ENCODE measurements at regions not wholly inside any gene's neighbourhood (a gene's known extent, or its start where the extent isn't known, plus 50 kb on each side); places are given as distances from the start of the nearest gene placed in this dataset.

GRCh38 chr2:216320852-216321251 lies 51.4 kb downstream of the MARCHF4 start:
- no peaks in the 10 kb centered on the region for H3K4me1 ChIP-seq (ENCODE audit: control extremely low read depth in 1 of 4, control insufficient read depth in 4 of 4, insufficient read depth in 4 of 4, low read length in 3 of 4)
- WGBS (ENCODE audit: insufficient coverage): 89% methylated on average over 4 of the region's 7 CpGs
- ChIA-PET POLR2A (no interaction called here), CTCF (no interaction called here)
- no peaks in the 10 kb centered on the region for H3K36me3 ChIP-seq (ENCODE audit: control insufficient read depth in 4 of 4, insufficient read depth in 4 of 4, low read length in 3 of 4)
- H3K9me3 ChIP-seq (ENCODE audit: control extremely low read depth in 1 of 5, control insufficient read depth in 4 of 5, insufficient read depth in 2 of 5, low read depth in 1 of 5, low read length in 4 of 5): no peaks in the 10 kb centered on the region
- H3K27ac ChIP-seq (ENCODE audit: insufficient read depth in 1 of 2, low read depth in 1 of 2, low read length in 2 of 2, poor library complexity in 1 of 2, severe bottlenecking in 2 of 2): no peak overlapping the region
- DNase-seq: no peak
- no peaks in the 10 kb centered on the region for H3K27me3 ChIP-seq (replicated peaks in 2 of 5; ENCODE audit: control insufficient read depth in 4 of 5, insufficient read depth in 5 of 5, low read length in 4 of 5)
- no peak overlapping the region for H3K4me3 ChIP-seq (ENCODE audit: control insufficient read depth in 1 of 7, extremely low read depth in 1 of 7, insufficient read depth in 4 of 7, low read depth in 2 of 7, low read length in 6 of 7)

GRCh38 chr2:216319771-216320170 lies 52.5 kb downstream of the MARCHF4 start:
- WGBS (ENCODE audit: insufficient coverage): 100% methylated on average over 1 of the region's 2 CpGs
- ChIA-PET POLR2A (no interaction called here), CTCF (interaction anchor here (1.3 kb wide), 1 partner anchor 79 kb away, joined by 4 read pairs; no protein-coding TSS in a partner anchor)
- Histone ChIP-seq H3K36me3 (ENCODE audit: control insufficient read depth in 4 of 4, insufficient read depth in 4 of 4, low read length in 3 of 4) (no peaks in the 10 kb centered on the region), H3K27ac (ENCODE audit: insufficient read depth in 1 of 2, low read depth in 1 of 2, low read length in 2 of 2, poor library complexity in 1 of 2, severe bottlenecking in 2 of 2) (no peak overlapping the region), H3K27me3 (replicated peaks in 2 of 5; ENCODE audit: control insufficient read depth in 4 of 5, insufficient read depth in 5 of 5, low read length in 4 of 5) (no peaks in the 10 kb centered on the region), H3K9me3 (ENCODE audit: control extremely low read depth in 1 of 5, control insufficient read depth in 4 of 5, insufficient read depth in 2 of 5, low read depth in 1 of 5, low read length in 4 of 5) (no peaks in the 10 kb centered on the region), H3K4me1 (ENCODE audit: control extremely low read depth in 1 of 4, control insufficient read depth in 4 of 4, insufficient read depth in 4 of 4, low read length in 3 of 4) (no peaks in the 10 kb centered on the region), H3K4me3 (ENCODE audit: control insufficient read depth in 1 of 7, extremely low read depth in 1 of 7, insufficient read depth in 4 of 7, low read depth in 2 of 7, low read length in 6 of 7) (no peak overlapping the region)
- no peak for DNase-seq

- CTCF ChIA-PET: interaction anchor here (1.3 kb wide), 1 partner anchor 80 kb away, joined by 4 read pairs; no protein-coding TSS in a partner anchor
- POLR2A ChIA-PET: no interaction called here
- WGBS (ENCODE audit: insufficient coverage): 67% methylated on average over 1 of the region's 2 CpGs
Measured at GRCh38 chr2:216318521-216318874, 53.8 kb downstream of the MARCHF4 start.

GRCh38 chr2:216317831-216318520 lies 54.3 kb downstream of the MARCHF4 start:
- CTCF ChIA-PET: interaction anchor here (0.9 kb wide), 1 partner anchor 10 kb away, joined by 3 read pairs; no protein-coding TSS in a partner anchor
- no peak overlapping the region for H3K4me3 ChIP-seq (ENCODE audit: control insufficient read depth in 1 of 7, extremely low read depth in 1 of 7, insufficient read depth in 4 of 7, low read depth in 2 of 7, low read length in 6 of 7)
- H3K27me3 ChIP-seq (replicated peaks in 2 of 5; ENCODE audit: control insufficient read depth in 4 of 5, insufficient read depth in 5 of 5, low read length in 4 of 5): no peaks in the 10 kb centered on the region
- 93% methylated on average over 4 of the region's 9 CpGs for WGBS (ENCODE audit: insufficient coverage)
- POLR2A ChIA-PET: no interaction called here
- no peaks in the 10 kb centered on the region for H3K36me3 ChIP-seq (ENCODE audit: control insufficient read depth in 4 of 4, insufficient read depth in 4 of 4, low read length in 3 of 4)
- H3K27ac ChIP-seq (ENCODE audit: insufficient read depth in 1 of 2, low read depth in 1 of 2, low read length in 2 of 2, poor library complexity in 1 of 2, severe bottlenecking in 2 of 2): no peak overlapping the region
- H3K9me3 ChIP-seq (ENCODE audit: control extremely low read depth in 1 of 5, control insufficient read depth in 4 of 5, insufficient read depth in 2 of 5, low read depth in 1 of 5, low read length in 4 of 5): no peaks in the 10 kb centered on the region
- H3K4me1 ChIP-seq (ENCODE audit: control extremely low read depth in 1 of 4, control insufficient read depth in 4 of 4, insufficient read depth in 4 of 4, low read length in 3 of 4): no peaks in the 10 kb centered on the region
- no peak for DNase-seq

More at GRCh38 chr2:216318521-216318874, 53.8 kb downstream of the MARCHF4 start:
- no peaks in the 10 kb centered on the region for H3K27me3 ChIP-seq (replicated peaks in 2 of 5; ENCODE audit: control insufficient read depth in 4 of 5, insufficient read depth in 5 of 5, low read length in 4 of 5)
- no peaks in the 10 kb centered on the region for H3K36me3 ChIP-seq (ENCODE audit: control insufficient read depth in 4 of 4, insufficient read depth in 4 of 4, low read length in 3 of 4)
- no peak for DNase-seq
- H3K27ac ChIP-seq (ENCODE audit: insufficient read depth in 1 of 2, low read depth in 1 of 2, low read length in 2 of 2, poor library complexity in 1 of 2, severe bottlenecking in 2 of 2): no peak overlapping the region
- no peak overlapping the region for H3K4me3 ChIP-seq (ENCODE audit: control insufficient read depth in 1 of 7, extremely low read depth in 1 of 7, insufficient read depth in 4 of 7, low read depth in 2 of 7, low read length in 6 of 7)
- no peaks in the 10 kb centered on the region for H3K9me3 ChIP-seq (ENCODE audit: control extremely low read depth in 1 of 5, control insufficient read depth in 4 of 5, insufficient read depth in 2 of 5, low read depth in 1 of 5, low read length in 4 of 5)
- no peaks in the 10 kb centered on the region for H3K4me1 ChIP-seq (ENCODE audit: control extremely low read depth in 1 of 4, control insufficient read depth in 4 of 4, insufficient read depth in 4 of 4, low read length in 3 of 4)

- WGBS (ENCODE audit: insufficient coverage): no CpG with 5 or more reads among the region's 2 CpGs
- no peaks in the 10 kb centered on the region for H3K4me1 ChIP-seq (ENCODE audit: control extremely low read depth in 1 of 4, control insufficient read depth in 4 of 4, insufficient read depth in 4 of 4, low read length in 3 of 4)
- no peaks in the 10 kb centered on the region for H3K36me3 ChIP-seq (ENCODE audit: control insufficient read depth in 4 of 4, insufficient read depth in 4 of 4, low read length in 3 of 4)
- DNase-seq: no peak
- CTCF ChIA-PET: interaction anchor here (0.7 kb wide), 1 partner anchor 45 kb away, joined by 3 read pairs; no protein-coding TSS in a partner anchor
- H3K4me3 ChIP-seq (ENCODE audit: control insufficient read depth in 1 of 7, extremely low read depth in 1 of 7, insufficient read depth in 4 of 7, low read depth in 2 of 7, low read length in 6 of 7): no peak overlapping the region
- POLR2A ChIA-PET: no interaction called here
- no peak overlapping the region for H3K27ac ChIP-seq (ENCODE audit: insufficient read depth in 1 of 2, low read depth in 1 of 2, low read length in 2 of 2, poor library complexity in 1 of 2, severe bottlenecking in 2 of 2)
- H3K27me3 ChIP-seq (replicated peaks in 2 of 5; ENCODE audit: control insufficient read depth in 4 of 5, insufficient read depth in 5 of 5, low read length in 4 of 5): no peaks in the 10 kb centered on the region
- no peaks in the 10 kb centered on the region for H3K9me3 ChIP-seq (ENCODE audit: control extremely low read depth in 1 of 5, control insufficient read depth in 4 of 5, insufficient read depth in 2 of 5, low read depth in 1 of 5, low read length in 4 of 5)
Measured at GRCh38 chr2:216316743-216317142, 55.5 kb downstream of the MARCHF4 start.

GRCh38 chr2:216315802-216316603 lies 56.3 kb downstream of the MARCHF4 start:
- Histone ChIP-seq H3K36me3 (ENCODE audit: control insufficient read depth in 4 of 4, insufficient read depth in 4 of 4, low read length in 3 of 4) (no peaks in the 10 kb centered on the region), H3K27ac (ENCODE audit: insufficient read depth in 1 of 2, low read depth in 1 of 2, low read length in 2 of 2, poor library complexity in 1 of 2, severe bottlenecking in 2 of 2) (no peak overlapping the region), H3K4me1 (ENCODE audit: control extremely low read depth in 1 of 4, control insufficient read depth in 4 of 4, insufficient read depth in 4 of 4, low read length in 3 of 4) (no peaks in the 10 kb centered on the region), H3K4me3 (ENCODE audit: control insufficient read depth in 1 of 7, extremely low read depth in 1 of 7, insufficient read depth in 4 of 7, low read depth in 2 of 7, low read length in 6 of 7) (no peak overlapping the region), H3K9me3 (ENCODE audit: control extremely low read depth in 1 of 5, control insufficient read depth in 4 of 5, insufficient read depth in 2 of 5, low read depth in 1 of 5, low read length in 4 of 5) (no peaks in the 10 kb centered on the region), H3K27me3 (replicated peaks in 2 of 5; ENCODE audit: control insufficient read depth in 4 of 5, insufficient read depth in 5 of 5, low read length in 4 of 5) (no peaks in the 10 kb centered on the region)
- ChIA-PET CTCF (no interaction called here), POLR2A (no interaction called here)
- 73% methylated on average over 13 of the region's 19 CpGs for WGBS (ENCODE audit: insufficient coverage)
- peak in 2 of 3 donors; percentile 24 to 30 for DNase-seq

- H3K9me3 ChIP-seq (ENCODE audit: control extremely low read depth in 1 of 5, control insufficient read depth in 4 of 5, insufficient read depth in 2 of 5, low read depth in 1 of 5, low read length in 4 of 5): no peaks in the 10 kb centered on the region
- no peak for DNase-seq
- no peak overlapping the region for H3K27ac ChIP-seq (ENCODE audit: insufficient read depth in 1 of 2, low read depth in 1 of 2, low read length in 2 of 2, poor library complexity in 1 of 2, severe bottlenecking in 2 of 2)
- no peak overlapping the region for H3K4me3 ChIP-seq (ENCODE audit: control insufficient read depth in 1 of 7, extremely low read depth in 1 of 7, insufficient read depth in 4 of 7, low read depth in 2 of 7, low read length in 6 of 7)
- WGBS (ENCODE audit: insufficient coverage): no CpG with 5 or more reads among the region's 1 CpG
- H3K27me3 ChIP-seq (replicated peaks in 2 of 5; ENCODE audit: control insufficient read depth in 4 of 5, insufficient read depth in 5 of 5, low read length in 4 of 5): no peaks in the 10 kb centered on the region
- ChIA-PET CTCF (no interaction called here), POLR2A (no interaction called here)
- peaks cover 0 to 20% (median 3%) of the 10 kb centered on the region in 4 experiments for H3K4me1 ChIP-seq (ENCODE audit: control extremely low read depth in 1 of 4, control insufficient read depth in 4 of 4, insufficient read depth in 4 of 4, low read length in 3 of 4)
- H3K36me3 ChIP-seq (ENCODE audit: control insufficient read depth in 4 of 4, insufficient read depth in 4 of 4, low read length in 3 of 4): no peaks in the 10 kb centered on the region
Measured at GRCh38 chr2:216312441-216312840, 59.8 kb downstream of the MARCHF4 start.

All from common myeloid progenitor, CD34-positive (primary cell).